Left lobe of liver (tissue), 2 donors: ENCODE measurements at regions not wholly inside any gene's neighbourhood (a gene's known extent, or its start where the extent isn't known, plus 50 kb on each side); places are given as distances from the start of the nearest gene placed in this dataset.
"Not testable (repeated sequence)": the region's sequence is repeated elsewhere in the genome, so short reads cannot be mapped to it uniquely, and the experiment has no call there.

ENCODE experiments used
- ATAC-seq: fragments of 200-7000 bp; cut with Tn5 transposase; one replicate; pipeline ENCODE4 v1.9.1; 2020; ENCODE audit warnings: mild to moderate bottlenecking, moderate library complexity
- DNase-seq: peaks from one replicate; pipeline ENCODE4 v3.0.0-alpha.2; 2020; ENCODE audit warnings: low spot score
- donor health status: DM: no; HTN: no; CAD: no; lungs with moderate emphysema.
- donor health status: DM: no; HTN: yes; CAD: no.

- ATAC-seq: no peak
- no peak for DNase-seq
Measured at GRCh38 chr2:6082625-6083018, 390.4 kb downstream of the SOX11 start.

DNA sequence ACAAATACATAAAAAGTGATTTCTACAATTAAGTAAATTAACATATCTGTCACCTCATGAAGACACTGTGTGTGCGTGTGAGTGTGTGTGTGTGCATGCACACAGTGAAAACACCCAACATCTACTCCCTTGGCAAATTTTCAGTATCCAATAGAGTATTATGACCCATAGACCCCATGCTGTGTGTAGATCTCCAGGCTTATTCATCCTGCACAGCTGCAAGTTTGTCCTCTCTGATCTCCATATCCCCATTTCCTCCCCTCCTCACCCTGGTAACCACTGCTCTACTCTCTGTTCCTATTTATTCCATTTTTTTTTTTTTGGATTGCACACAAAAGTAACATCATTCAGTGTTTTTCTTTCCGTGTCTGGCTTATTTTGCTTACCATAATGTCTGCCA lies 391.0 kb downstream of the SOX11 start:
- DNase-seq: no peak
- no peak for ATAC-seq

DNA sequence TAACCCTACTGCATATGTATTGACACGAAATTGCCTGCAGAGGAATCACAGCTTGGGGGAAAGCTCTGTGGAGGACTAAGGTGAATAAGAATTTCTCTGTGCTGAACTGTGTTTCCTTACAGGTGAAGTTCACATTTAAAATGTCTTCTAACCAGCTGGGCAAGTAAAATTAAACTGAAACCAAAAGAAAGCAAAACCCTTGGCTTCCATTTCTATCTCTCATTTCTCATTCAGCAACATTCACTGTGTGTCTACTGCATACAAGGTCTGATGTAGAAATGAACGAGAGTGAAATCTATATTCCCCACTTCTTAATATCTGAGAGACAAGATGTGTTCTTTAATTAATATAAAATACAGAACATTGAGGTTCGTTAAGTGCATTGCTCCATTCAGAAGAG lies 397.3 kb downstream of the SOX11 start:
- DNase-seq (no peak), ATAC-seq (no peak)

DNA sequence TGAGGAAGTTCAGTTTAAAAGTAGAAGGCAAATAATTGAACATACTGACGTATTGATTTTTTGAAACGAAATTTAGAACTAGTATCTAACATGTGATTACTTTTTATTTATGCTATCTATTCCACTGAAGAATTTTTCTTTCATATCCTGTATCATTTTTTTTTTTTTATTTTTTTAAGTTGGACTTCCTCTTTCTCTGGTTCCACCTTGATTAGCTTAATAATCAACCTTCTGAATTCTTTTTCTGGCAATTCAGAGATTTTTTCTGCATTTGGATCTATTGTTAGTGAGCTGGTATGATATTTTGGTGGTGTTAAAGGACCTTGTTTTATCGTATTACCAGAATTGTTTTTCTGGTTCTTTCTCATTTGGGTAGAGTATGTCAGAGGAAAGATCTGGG lies 411.2 kb downstream of the SOX11 start:
- DNase-seq: no peak
- no peak for ATAC-seq

DNA sequence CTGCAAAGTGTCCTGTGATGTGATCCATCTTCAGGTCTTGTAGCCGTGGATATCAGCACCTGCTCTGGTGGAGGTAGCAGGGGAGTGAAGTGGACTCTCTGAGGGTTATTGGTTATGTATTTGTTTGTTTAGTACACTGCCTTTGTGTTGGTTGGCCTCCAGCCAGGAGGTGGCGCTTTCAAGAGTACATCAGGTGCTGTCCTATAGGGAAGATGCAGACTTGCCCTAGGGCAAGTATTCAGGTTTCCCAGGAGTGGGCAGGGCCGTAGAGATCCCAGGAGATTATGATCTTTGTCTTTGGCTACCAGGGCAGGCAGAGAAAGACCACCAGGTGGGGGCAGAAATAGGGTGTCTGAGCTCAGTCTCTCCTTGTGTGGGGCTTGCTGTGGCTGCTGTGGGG lies 411.8 kb downstream of the SOX11 start:
- DNase-seq: no peak

GRCh38 chr2:6107290-6107689 lies 415.1 kb downstream of the SOX11 start:
- ATAC-seq (no peak), DNase-seq (no peak)

More for the DNA sequence above, 411.8 kb downstream of the SOX11 start:
- ATAC-seq: no peak

- no peak for ATAC-seq
Measured at GRCh38 chr2:6109831-6110230, 417.6 kb downstream of the SOX11 start.

DNA sequence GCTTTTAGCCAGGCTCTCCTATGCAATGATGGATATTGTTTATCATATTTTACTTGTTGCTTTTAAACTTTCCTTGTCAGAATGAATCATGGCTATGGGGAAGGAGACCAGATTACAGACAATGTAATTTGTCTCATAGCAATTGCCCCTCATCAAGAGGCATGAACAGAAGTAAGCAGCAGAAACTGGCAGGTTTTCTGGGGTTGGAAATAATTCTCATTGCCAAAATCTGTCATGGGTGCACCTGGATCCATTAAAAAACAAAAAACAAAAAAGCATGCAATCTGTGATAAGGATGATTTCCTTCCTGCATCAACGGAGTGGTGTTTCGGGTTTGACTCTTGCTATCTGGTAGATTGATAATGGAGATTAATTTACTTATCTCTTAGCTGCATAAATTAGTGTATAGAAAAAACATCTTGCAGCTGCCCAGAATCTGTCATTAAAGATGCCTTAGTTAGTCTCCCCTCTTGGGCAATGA lies 419.6 kb downstream of the SOX11 start:
- ATAC-seq: no peak
- DNase-seq: no peak

More at GRCh38 chr2:6109831-6110230, 417.6 kb downstream of the SOX11 start:
- no peak for DNase-seq

GRCh38 chr2:6113786-6114185 lies 421.6 kb downstream of the SOX11 start:
- ATAC-seq (no peak), DNase-seq (no peak)

- ATAC-seq (no peak), DNase-seq (no peak)
Measured at GRCh38 chr2:6127718-6128117, 435.5 kb downstream of the SOX11 start.

- DNase-seq: no peak
- no peak for ATAC-seq
Measured at GRCh38 chr2:6139142-6139541, 447.0 kb downstream of the SOX11 start.

GRCh38 chr2:6139916-6140315 lies 447.7 kb downstream of the SOX11 start:
- DNase-seq: no peak
- no peak for ATAC-seq

- no peak for ATAC-seq
- DNase-seq: no peak
Measured at GRCh38 chr2:6140509-6140908, 448.3 kb downstream of the SOX11 start.

GRCh38 chr2:6143812-6144211 lies 451.6 kb downstream of the SOX11 start:
- DNase-seq (no peak), ATAC-seq (no peak)

- not testable (repeated sequence) for DNase-seq, ATAC-seq
Measured at GRCh38 chr2:6147215-6147614, 455.0 kb downstream of the SOX11 start.

DNA sequence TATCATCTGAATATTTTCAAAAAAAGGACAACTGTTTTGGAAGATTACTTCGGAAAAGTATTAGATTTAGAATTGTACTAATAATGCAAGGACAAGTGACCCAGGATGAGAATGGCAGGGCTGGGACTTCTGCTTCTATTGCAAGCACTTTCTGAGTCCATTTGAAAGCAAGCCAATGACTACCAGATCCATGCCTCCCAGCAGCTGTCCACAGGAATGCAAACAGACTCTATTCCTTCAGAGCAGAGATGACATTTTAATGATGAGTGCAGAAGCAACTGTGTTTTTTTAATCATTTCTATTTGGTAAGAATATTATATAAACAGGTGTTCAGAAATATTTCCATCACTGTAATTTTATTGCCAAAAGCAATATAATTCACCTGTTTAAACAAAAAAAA lies 456.7 kb downstream of the SOX11 start:
- DNase-seq (no peak), ATAC-seq (no peak)

GRCh38 chr2:6159606-6160005 lies 467.4 kb downstream of the SOX11 start:
- ATAC-seq: no peak

GRCh38 chr2:6163932-6164331 lies 471.7 kb downstream of the SOX11 start:
- no peak for ATAC-seq

More at GRCh38 chr2:6159606-6160005, 467.4 kb downstream of the SOX11 start:
- no peak for DNase-seq

GRCh38 chr2:6164986-6165747 lies 473.0 kb downstream of the SOX11 start:
- no peak for DNase-seq
- ATAC-seq: no peak

More at GRCh38 chr2:6163932-6164331, 471.7 kb downstream of the SOX11 start:
- DNase-seq: no peak

- no peak for DNase-seq
Measured at GRCh38 chr2:6167592-6168138, 475.5 kb downstream of the SOX11 start.

DNA sequence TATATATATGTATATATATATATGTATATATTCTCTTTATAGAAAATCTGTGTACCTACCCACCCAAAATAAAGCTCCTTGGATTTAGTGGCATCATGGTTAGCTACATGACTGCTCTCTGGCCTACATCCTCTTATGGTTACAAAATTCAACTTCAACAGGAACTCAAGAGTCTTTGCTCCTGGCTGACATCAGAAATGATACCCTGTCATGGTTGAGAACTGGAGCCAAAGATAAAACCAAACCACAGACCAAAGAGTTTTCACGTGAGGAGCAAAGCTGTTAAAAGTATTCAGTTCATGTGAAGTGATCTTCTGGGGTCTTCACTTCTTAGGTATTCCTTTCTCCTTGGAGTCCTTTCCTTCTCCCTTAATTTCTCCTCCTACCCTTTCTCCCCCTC lies 476.3 kb downstream of the SOX11 start:
- DNase-seq: no peak
- no peak for ATAC-seq

More at GRCh38 chr2:6167592-6168138, 475.5 kb downstream of the SOX11 start:
- no peak for ATAC-seq

GRCh38 chr2:6171294-6171693 lies 479.1 kb downstream of the SOX11 start:
- no peak for ATAC-seq

DNA sequence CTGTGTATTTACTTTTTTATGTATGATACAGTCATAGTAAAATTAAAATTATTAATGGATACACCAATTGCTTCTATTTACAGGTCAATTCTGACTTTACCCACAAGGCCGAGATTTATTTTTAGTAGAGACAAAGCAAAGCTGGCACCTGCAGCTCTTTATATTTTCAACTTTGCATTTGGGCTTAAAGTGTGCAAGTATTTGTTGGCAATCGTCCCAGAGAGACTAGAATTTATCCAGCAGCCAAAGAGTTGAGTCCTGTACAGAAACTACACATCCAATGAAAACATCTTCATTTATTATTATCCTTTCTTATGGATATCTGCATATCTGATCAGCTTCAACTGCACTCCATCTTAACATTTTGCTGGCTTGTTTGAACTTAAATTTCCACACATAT lies 485.6 kb downstream of the SOX11 start:
- DNase-seq (no peak), ATAC-seq (no peak)

More at GRCh38 chr2:6171294-6171693, 479.1 kb downstream of the SOX11 start:
- DNase-seq: no peak
